HepG2 (cell line): ENCODE measurements at regions not wholly inside any gene's neighbourhood (a gene's known extent, or its start where the extent isn't known, plus 50 kb on each side); places are given as distances from the start of the nearest gene placed in this dataset.

Source experiments
- CHCHD3 ChIP-seq: sonication (generic); formaldehyde crosslinking; IDR thresholded peaks from 2 replicates; pipeline ENCODE4 v1.8.0; 2022; ENCODE audit warnings: mild to moderate bottlenecking, missing genetic modification reagents, moderate library complexity
- CTCF ChIP-seq: sonication (generic); formaldehyde crosslinking; IDR thresholded peaks from 2 replicates; pipeline ENCODE4 v1.5.0; 2020; ENCODE audit warnings: mild to moderate bottlenecking, missing genetic modification reagents, moderate library complexity
- DMTF1 ChIP-seq: sonication (generic); formaldehyde crosslinking; IDR thresholded peaks from 2 replicates; pipeline ENCODE4 v1.4.0; 2020; ENCODE audit warnings: mild to moderate bottlenecking, missing genetic modification reagents
- ETV5 ChIP-seq: IDR thresholded peaks from 2 replicates; pipeline ENCODE4 v1.6.1; 2018; ENCODE audit warnings: missing biosample characterization, missing genetic modification reagents, inconsistent platforms, borderline replicate concordance
- GTF2F1 ChIP-seq: fragments of 150-350 bp; IDR thresholded peaks from 2 replicates; pipeline ENCODE4 v1.6.1; 2014; ENCODE audit warnings: low read length
- HDAC6 ChIP-seq: fragments of 200-600 bp; sonication (generic); IDR thresholded peaks from 2 replicates; pipeline ENCODE4 v1.7.0; 2017; ENCODE audit warnings: mild to moderate bottlenecking, antibody characterized with exemption, low read length, low read depth
- MYNN ChIP-seq: sonication (generic); formaldehyde crosslinking; IDR thresholded peaks from 2 replicates; pipeline ENCODE4 v1.4.0; 2020; ENCODE audit warnings: mild to moderate bottlenecking, low read depth, missing genetic modification reagents
- NR3C1 ChIP-seq: sonication (generic); formaldehyde crosslinking; IDR thresholded peaks from 2 replicates; pipeline ENCODE4 v1.4.0; 2020; ENCODE audit warnings: missing genetic modification reagents
- TCF7 ChIP-seq: sonication (generic); IDR thresholded peaks from 2 replicates; pipeline ENCODE4 v1.6.1; 2016; ENCODE audit warnings: antibody characterized with exemption, low read depth
- ZNF253 ChIP-seq: sonication (generic); formaldehyde crosslinking; IDR thresholded peaks from 2 replicates; pipeline ENCODE4 v1.8.0; 2022; ENCODE audit warnings: mild to moderate bottlenecking, missing genetic modification reagents, borderline replicate concordance
- ZNF44 ChIP-seq: sonication (generic); formaldehyde crosslinking; IDR thresholded peaks from 2 replicates; pipeline ENCODE4 v1.5.1; 2020; ENCODE audit warnings: mild to moderate bottlenecking, missing genetic modification reagents

DNA sequence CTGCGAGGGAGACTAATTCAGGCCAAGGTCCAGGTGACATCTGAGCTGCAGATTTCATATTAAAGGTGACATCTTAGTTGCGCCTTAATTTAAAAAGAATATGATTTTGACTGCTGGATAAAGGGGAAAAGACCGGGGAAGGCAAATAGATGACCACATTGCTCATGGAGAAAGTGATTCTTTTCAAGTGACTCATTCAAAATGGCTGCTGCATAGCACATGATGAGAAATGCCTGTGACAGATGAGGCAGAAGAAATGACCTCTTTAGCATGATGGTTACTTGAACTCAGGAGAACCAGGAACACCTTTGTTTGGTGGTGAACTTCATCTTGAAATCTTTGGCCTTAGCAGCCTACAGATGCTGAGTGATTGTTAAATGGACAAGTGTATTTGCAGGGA lies 385.8 kb upstream of the TRIB2 start:
- no peak for TF ChIP-seq GTF2F1
- no peak for TF ChIP-seq CTCF (CRISPR knock-in tag)
- no peak for TF ChIP-seq DMTF1
- TF ChIP-seq ZNF44 (CRISPR knock-in tag), result no peak
- no peak for TF ChIP-seq MYNN (CRISPR knock-in tag)
- TF ChIP-seq HDAC6, result no peak
- no peak for TF ChIP-seq TCF7
- TF ChIP-seq ETV5 (CRISPR knock-in tag), result no peak
- TF ChIP-seq CHCHD3 (CRISPR knock-in tag), result no peak
- TF ChIP-seq NR3C1 (CRISPR knock-in tag), result no peak
- TF ChIP-seq ZNF253 (CRISPR knock-in tag), result no peak
